COLO668 (cell line): ENCODE measurements at regions not wholly inside any gene's neighbourhood (a gene's known extent, or its start where the extent isn't known, plus 50 kb on each side); places are given as distances from the start of the nearest gene placed in this dataset.
"Not testable (repeated sequence)": the region's sequence is repeated elsewhere in the genome, so short reads cannot be mapped to it uniquely, and the experiment has no call there.

Experiments
- DNase-seq: peaks from one replicate; lab custom pipeline; 2025; ENCODE audit not compliant: unreplicated experiment; lab: John Stamatoyannopoulos, UW

- DNase-seq: no peak
These were observed 1322.3 kb downstream of the UQCRFS1 start for GRCh38 chr19:27890696-27891095.

GRCh38 chr19:27890206-27890605 is 1322.7 kb downstream of the UQCRFS1 start:
- DNase-seq: no peak

GRCh38 chr19:27889156-27889555 is 1323.8 kb downstream of the UQCRFS1 start:
- DNase-seq: no peak

GRCh38 chr19:27887946-27888345 is 1325.0 kb downstream of the UQCRFS1 start:
- no peak for DNase-seq

GRCh38 chr19:27885359-27885758 is 1327.6 kb downstream of the UQCRFS1 start:
- DNase-seq: no peak

GRCh38 chr19:27884376-27884775 is 1328.6 kb downstream of the UQCRFS1 start:
- DNase-seq: no peak

GRCh38 chr19:27881213-27881612 is 1331.7 kb downstream of the UQCRFS1 start:
- DNase-seq: no peak

GRCh38 chr19:27876976-27877512 is 1335.9 kb downstream of the UQCRFS1 start:
- no peak for DNase-seq

GRCh38 chr19:27876489-27876888 is 1336.5 kb downstream of the UQCRFS1 start:
- DNase-seq: no peak

- no peak for DNase-seq
These were observed 1340.6 kb downstream of the UQCRFS1 start for GRCh38 chr19:27872370-27872769.

GRCh38 chr19:27870293-27870692 is 1342.7 kb downstream of the UQCRFS1 start:
- DNase-seq: no peak

- DNase-seq: no peak
These were observed 1344.9 kb downstream of the UQCRFS1 start for GRCh38 chr19:27868007-27868406.

- peak; percentile 77 for DNase-seq
These were observed 1346.8 kb downstream of the UQCRFS1 start for GRCh38 chr19:27865927-27866777.

- no peak for DNase-seq
These were observed 1351.5 kb downstream of the UQCRFS1 start for GRCh38 chr19:27861411-27861975.

GRCh38 chr19:27860309-27860934 is 1352.5 kb downstream of the UQCRFS1 start:
- no peak for DNase-seq

GRCh38 chr19:27859689-27860088 is 1353.3 kb downstream of the UQCRFS1 start:
- no peak for DNase-seq

- peak; percentile 69 for DNase-seq
These were observed 1353.9 kb downstream of the UQCRFS1 start for GRCh38 chr19:27858981-27859581.

GRCh38 chr19:27852931-27853330 is 1360.0 kb downstream of the UQCRFS1 start:
- DNase-seq: not testable (repeated sequence)

GRCh38 chr19:27851543-27852060 is 1361.3 kb downstream of the UQCRFS1 start:
- no peak for DNase-seq

- no peak for DNase-seq
These were observed 1361.9 kb downstream of the UQCRFS1 start for GRCh38 chr19:27851002-27851481.

GRCh38 chr19:27846944-27847343 is 1366.0 kb downstream of the UQCRFS1 start:
- no peak for DNase-seq
